Retinal pigment epithelial cell (primary cell): ENCODE measurements at regions not wholly inside any gene's neighbourhood (a gene's known extent, or its start where the extent isn't known, plus 50 kb on each side); places are given as distances from the start of the nearest gene placed in this dataset.

Experiments used
- DNase-seq: peaks from one replicate; pipeline ENCODE4 v3.0.0-alpha.2; 2010; ENCODE audit warnings: low read depth
- H3K4me3 ChIP-seq: 2 replicates; pipeline ENCODE4 v1.5.1; 2011; ENCODE audit warnings: mild to moderate bottlenecking, low read length, control low read depth, moderate library complexity
- TF ChIP-seq, protein P1 (sequence below): conservative IDR thresholded peaks from 2 replicates; pipeline ENCODE4 v1.5.1; 2011; ENCODE audit warnings: low read depth, low read length, control low read depth, inconsistent platforms

DNA sequence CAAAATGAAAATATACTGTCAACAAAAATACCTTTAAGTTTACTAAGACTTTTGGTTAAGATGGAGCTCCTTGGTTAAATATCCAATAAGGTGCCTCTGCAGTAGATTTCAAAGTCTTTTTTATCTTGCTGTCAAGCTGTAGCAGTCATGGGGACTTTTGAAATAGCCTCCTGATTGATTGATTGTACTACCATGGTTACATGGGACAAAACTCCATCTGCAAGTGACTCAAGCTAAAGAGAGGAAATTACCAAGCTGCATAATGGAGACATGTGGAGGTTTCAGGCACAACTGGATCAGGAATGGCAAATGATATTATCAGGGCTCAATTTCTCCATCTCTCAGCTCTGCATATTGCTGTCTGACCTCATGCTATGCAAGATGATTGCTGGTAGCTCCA, 73.4 kb upstream of the ST8SIA3 start:
- no peak overlapping the region for H3K4me3 ChIP-seq
- TF ChIP-seq, protein P1, sequence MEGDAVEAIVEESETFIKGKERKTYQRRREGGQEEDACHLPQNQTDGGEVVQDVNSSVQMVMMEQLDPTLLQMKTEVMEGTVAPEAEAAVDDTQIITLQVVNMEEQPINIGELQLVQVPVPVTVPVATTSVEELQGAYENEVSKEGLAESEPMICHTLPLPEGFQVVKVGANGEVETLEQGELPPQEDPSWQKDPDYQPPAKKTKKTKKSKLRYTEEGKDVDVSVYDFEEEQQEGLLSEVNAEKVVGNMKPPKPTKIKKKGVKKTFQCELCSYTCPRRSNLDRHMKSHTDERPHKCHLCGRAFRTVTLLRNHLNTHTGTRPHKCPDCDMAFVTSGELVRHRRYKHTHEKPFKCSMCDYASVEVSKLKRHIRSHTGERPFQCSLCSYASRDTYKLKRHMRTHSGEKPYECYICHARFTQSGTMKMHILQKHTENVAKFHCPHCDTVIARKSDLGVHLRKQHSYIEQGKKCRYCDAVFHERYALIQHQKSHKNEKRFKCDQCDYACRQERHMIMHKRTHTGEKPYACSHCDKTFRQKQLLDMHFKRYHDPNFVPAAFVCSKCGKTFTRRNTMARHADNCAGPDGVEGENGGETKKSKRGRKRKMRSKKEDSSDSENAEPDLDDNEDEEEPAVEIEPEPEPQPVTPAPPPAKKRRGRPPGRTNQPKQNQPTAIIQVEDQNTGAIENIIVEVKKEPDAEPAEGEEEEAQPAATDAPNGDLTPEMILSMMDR = no peak
- no peak for DNase-seq

DNA sequence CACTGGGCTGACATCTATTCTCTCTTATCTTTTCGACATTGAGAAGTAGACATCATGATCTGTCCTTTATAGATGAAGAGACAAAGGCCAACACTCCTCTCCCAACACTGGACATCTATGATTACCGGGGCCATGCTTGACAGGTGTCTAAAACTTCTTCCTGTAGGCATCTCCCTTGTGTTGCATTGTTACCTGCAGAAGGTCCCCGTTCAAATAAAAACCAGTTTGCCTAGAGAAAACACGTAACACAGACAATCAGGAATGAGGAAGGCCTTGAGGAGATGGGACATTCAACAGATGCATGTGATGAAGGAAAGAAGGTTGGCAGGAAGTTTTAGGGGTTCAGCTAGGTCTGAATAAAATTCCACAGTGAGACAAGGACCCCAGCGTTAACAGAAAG, 70.8 kb upstream of the ST8SIA3 start:
- no peak overlapping the region for H3K4me3 ChIP-seq
- TF ChIP-seq, protein P1 = no peak
- no peak for DNase-seq

DNA sequence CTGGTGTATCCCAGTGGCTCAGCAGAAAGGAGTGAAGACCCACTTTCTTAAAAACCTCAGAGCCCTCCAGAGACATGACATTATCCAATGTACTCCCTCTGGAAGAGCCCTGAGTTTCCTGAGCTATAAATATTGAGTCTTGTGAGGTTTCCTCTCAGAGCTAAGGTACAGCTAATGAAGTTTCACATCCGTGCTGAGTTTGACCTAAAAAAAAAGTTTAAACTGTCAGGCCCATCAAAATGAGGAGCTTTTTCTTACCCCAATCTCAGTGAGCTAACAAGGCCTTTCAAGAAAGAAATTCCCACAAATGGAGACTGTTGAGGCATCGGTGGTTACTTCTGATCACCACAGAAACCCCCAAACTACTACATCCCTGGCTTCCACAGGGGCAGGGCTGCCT, 65.4 kb upstream of the ST8SIA3 start:
- no peak overlapping the region for H3K4me3 ChIP-seq
- TF ChIP-seq, protein P1 = no peak
- DNase-seq = no peak

DNA sequence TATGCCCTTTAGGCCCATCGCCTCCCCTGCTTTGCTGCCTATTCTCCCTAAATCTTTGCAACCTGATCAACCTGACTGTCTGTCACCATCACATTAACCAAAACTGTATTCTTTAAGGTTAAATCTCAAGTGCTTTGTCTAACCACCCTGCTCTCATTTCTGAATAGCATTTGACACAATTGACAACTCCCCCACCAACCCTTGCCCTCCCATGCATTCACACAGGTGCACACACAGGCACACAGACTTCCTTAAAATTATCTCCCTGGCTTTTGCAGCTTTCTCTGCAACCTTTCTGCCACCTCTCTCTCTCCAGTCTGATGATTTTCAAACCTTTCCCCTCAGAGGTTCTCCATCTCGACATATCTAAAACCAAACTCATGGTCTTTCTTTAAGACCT, 64.6 kb upstream of the ST8SIA3 start:
- DNase-seq = no peak
- H3K4me3 ChIP-seq = no peak overlapping the region
- TF ChIP-seq, protein P1 = no peak

DNA sequence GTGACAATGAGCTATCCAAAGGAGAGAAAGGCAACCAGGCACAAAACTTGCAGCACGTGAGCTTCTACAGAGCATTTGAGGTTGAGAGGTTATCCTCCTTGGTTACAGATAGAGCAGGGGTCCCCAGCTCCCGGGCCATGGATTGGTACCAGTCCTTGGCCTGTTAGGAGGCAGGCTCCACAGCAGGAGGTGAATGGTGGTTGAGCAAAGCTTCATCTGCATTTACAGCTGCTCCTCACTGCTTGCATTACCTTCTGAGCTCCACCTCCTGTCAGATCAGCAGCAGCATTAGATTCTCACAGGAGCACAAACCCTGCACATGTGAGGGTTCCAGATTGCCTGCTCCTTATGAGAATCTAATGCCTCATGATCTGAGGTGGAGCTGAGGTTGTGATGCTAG, 57.8 kb upstream of the ST8SIA3 start:
- TF ChIP-seq, protein P1 = no peak
- no peak overlapping the region for H3K4me3 ChIP-seq
- DNase-seq = no peak

DNA sequence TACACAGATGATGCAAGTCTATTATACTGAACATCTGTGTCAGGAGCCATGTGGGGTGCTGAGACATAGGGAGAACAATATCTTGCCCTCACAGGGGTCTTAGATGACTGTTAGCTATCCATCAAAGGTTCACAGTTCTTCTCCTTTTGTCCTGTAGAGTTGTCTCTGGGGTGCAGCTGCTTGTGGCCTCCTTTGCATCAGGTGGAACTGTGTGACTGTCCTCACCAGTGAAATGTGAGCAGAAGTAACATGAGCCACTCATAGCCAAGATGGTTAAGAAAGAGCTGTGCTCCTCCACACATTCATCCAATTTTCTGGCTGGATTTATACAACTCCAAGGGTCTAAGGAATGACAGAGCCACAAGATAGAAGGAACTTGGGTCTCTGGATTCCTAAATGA, 56.0 kb upstream of the ST8SIA3 start:
- TF ChIP-seq, protein P1 = no peak
- DNase-seq = no peak
- no peak overlapping the region for H3K4me3 ChIP-seq

DNA sequence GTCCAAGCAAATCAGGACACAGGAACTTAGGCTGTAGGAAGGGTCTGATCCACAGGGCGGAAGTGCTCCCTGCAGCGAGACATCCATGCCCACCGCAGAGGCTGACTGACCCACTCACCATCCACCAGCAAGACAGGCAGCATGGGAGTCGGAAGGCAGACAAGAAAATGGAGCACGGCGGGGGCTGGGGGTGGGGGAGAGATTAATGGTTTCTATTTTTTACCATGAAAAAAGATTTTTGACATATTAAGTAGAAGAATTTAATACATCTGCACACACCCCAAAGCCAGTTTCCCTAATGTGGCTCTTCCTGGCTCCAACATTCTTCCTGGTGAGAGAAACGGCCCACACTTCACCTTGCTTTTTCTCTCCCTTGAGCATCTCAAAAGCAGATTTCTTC, 55.1 kb upstream of the ST8SIA3 start:
- TF ChIP-seq, protein P1 = no peak
- no peak for DNase-seq
- H3K4me3 ChIP-seq = no peak overlapping the region
